ENCODE measurements at regions not wholly inside any gene's neighbourhood (a gene's known extent, or its start where the extent isn't known, plus 50 kb on each side); places are given as distances from the start of the nearest gene placed in this dataset.
A peak's percentile ranks its signal among the peaks of the same experiment; 100 is the strongest.

DNA sequence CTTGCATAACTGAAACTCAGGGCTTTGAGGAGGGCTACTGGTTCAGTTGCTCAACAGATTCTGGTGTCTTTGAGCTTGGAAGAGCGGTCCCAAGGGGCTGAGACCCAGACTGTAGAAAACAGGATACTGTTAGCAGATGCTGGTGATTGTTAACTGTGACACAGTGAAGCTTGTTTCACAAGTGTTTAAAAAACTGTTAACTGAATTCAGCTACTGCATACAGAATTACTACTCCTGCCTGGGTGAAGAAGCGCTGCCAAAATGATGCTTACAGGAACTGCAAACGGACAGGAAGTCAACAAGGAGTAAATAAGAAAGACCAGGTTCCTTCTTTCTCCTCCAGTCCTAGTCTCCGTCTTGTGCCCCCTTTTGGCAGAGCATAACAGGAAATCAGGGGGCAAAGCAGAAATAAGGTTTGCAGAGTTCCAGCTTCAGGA lies 195.3 kb upstream of the USP25 start:
- no peak for DNase-seq (ENCODE audit: low spot score)

DNA sequence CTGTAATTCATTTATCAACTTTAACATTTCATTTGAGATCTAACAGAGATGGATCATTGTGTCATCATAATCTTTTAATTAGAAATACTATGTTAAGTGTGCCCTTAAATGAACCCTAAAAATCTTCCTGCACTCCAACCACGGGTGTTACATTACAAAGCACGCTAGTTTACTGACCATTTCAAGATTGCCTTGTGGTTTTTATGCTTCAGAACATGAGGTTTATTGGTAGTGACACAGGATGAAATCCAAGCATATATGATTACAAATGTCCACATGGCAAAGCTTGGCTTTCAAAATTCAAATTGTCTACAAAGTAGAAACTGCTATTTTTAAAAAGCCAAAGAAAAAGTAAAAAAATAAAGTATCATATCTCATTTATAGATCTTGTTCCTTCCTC lies 190.4 kb upstream of the USP25 start:
- no peak for DNase-seq (ENCODE audit: low spot score)

DNA sequence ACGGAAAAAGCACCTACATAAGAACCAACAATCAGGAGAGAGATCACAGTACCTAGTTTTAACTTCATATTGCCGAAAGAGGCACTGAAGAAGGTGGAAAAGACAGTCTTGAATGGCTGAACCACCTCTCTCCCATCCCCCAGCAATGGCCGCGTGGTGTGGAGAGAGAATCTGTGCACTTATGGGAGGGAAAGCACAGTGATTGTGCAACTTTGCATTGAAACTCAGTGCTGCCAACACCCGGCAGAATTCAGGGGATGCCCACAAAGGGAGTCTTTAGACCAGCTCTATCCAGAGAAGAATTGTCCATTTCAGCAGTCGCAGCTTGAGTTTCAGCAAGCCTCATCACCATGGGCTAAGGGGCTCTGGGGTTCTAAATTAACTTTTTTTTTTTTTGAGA lies 186.3 kb upstream of the USP25 start:
- DNase-seq (ENCODE audit: low spot score), result no peak

DNA sequence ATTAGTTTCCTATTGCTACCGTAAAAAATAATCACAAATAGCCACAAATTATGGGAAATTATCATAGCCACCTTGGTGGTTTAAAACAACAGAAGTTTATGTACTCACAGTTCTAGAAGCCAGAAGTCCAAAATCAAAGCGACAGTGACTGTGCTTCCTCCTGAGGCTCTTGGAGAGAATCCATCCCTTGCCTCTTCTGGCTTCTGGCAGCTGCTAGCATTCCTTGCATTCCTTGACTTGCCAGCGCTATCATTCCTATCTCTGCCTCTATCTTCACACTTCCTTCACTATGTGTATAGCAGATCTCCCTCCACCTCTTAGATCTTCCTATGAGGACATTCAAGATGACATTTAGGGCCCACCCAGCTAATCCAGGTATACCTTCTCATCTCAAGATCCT lies 180.1 kb upstream of the USP25 start:
- no peak for DNase-seq (ENCODE audit: low spot score)

DNA sequence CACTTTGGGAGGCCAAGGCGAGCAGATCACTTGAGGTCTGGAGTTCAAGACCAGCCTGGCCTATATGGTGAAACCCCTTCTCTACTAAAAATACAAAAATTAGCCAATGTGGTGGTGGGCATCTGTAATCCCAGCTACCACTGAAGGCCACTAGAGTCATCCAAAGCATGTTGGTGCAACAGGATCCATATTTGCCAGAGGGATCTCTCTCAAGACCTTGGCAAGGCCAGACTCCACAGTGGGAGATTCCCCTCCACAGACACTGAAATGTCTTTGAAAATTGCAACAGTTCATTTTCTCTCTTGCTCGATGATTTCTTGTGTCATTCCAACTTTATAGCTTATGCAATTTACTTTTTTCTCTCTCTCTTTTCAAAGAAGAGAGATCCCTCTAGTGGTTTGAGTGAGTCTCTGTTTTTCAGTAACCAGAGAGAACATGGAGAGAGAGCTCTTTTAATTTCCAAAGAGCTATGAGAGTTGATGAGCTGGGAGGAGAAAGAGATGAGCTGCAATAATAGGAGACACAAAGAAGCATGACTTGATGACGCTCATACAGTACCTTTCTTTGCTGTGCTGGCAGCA lies 176.8 kb upstream of the USP25 start:
- no peak for DNase-seq (ENCODE audit: low spot score)

DNA sequence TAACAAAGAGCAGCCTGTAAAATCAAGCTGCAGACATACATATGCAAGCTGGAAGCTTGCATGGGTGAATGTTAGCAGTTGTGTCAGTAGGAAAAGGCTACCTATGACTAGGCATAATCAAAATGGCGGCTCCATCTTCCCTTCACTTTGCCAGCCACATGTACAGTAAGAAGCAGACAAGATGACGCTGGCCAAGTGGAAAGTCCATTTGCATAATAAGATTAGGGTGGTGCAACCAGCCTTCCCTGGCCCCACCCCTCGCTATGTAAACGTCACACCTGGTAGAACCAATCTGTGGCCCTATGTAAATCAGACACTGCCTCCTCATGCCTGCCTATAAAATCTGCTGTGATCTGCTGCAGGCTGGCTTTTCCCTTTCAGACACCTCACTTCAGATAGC lies 171.9 kb upstream of the USP25 start:
- no peak for DNase-seq (ENCODE audit: low spot score)

DNA sequence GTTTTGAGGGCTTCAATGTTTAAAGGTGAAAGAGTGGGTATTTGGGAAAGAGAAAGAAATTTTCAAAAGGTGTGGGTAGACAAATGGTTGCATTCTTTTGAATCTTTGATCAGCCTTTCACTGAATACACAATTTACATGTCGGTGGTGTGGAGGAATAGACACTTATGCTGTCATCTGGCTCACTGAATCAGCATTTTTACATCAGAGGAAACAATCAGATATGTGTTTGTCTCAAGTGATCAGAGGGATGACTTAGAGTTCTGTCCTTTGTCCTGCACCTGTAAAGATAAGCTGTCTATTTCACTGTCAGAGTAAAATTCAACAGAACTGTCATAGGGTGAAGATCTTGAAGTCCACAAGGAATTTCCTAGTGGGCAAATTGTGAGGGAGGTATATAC lies 170.9 kb upstream of the USP25 start:
- no peak for DNase-seq (ENCODE audit: low spot score)

DNA sequence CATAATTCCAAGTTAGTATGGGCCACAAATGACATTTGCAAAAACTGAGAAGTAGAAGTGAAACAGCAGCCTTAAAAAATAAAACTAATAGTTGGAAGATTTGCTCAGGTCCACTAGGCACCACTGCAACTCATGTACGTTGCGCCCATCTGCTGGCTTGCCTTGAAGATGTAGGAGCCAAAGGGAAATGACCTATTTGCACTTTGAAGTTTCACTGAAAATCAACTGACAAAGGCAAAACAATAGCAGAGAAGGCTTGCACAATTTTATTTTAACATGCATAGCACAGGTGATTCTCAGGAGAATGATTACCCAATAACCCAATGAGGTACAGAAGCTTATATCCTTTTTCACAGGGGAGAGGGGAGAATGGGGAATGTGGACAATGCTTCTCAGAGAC lies 170.1 kb upstream of the USP25 start:
- no peak for DNase-seq (ENCODE audit: low spot score)

DNA sequence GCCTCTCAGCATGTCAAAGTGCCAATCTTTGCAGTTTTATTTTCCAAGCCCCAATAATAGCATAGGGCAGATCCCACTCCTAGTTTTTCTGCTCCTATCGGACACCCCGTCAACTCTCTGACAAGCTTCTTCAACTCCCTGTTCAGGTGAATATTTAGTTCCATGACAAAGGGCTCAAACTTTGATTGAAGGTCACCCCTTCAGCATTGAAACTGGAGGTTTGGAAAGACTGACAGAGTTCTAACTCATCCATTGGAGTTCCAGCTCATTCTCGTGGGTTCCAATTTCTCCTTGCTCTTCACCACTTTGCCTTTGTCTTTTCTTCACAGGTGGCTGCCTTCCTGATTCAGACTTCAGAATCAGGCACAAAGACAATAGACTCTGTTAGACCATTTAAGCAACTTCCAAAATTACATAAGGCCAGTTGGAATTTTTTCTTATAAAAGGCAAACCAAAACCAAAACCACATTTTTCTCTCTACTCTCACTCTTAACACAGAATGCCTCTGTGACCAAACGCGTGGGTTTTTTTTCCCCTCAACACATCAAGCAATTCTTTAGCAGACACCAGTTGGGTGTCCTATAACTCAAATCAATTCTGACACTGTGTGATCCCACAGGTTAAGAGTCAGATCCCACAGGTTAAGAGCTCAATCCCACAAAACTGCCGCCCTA lies 169.3 kb upstream of the USP25 start:
- no peak for DNase-seq (ENCODE audit: low spot score)

DNA sequence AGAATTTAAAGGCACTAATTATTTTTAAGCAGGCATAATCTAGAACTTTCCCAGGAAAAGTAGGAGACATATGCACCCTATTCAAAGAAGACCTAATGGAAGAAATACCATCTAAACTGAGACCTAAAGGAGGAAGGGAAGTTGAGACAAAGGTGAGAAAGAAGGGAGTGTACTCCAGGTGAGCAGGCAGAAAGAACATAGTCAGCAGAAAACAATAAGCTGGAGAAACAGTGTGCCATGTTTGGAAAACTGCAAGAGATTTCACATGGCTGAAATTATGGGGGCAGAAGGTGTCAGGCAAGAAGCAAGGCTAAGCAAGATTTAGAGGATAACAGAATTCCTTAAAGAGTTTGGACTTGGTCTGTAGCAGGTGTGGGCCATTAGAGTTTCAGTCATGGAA lies 167.0 kb upstream of the USP25 start:
- no peak for DNase-seq (ENCODE audit: low spot score)

DNA sequence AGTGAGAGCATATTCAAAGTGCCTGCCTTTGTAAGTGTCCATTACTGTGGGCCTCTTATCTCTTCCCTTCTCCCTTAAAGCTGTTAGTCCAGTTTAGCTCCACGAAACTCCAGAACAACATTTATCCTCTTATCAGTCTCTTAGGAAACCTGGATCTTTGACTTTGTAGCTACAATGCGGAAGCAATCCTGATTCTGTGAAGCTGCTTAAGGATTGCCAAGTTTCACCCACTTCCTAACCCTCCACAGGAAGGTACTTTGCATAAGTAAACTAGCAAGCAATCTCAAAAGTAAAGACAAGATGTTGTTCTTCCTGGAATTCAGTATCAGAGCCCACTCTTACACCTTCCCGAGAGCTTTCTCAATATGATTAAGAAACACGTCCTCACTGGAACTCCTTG lies 164.9 kb upstream of the USP25 start:
- DNase-seq (ENCODE audit: low spot score), result no peak

DNA sequence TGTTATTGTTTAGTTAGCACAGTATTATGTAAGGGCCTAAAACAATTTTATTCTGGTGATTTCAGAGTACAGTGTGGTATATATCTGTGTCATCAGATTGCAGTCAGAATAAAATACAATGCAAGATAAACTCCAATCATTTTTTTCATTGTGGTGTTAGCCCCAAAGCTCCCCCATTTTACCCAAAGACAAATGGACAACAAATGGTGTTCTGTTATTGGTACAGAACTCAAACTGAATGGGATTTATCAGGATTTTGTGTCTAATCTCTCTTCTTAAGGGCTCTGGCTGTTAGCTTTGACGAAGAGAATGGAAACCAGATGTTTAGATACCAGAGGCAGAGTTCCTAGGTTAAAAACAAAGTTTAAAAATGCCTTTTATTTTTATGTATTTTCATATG lies 163.1 kb upstream of the USP25 start:
- DNase-seq (ENCODE audit: low spot score), result no peak

DNA sequence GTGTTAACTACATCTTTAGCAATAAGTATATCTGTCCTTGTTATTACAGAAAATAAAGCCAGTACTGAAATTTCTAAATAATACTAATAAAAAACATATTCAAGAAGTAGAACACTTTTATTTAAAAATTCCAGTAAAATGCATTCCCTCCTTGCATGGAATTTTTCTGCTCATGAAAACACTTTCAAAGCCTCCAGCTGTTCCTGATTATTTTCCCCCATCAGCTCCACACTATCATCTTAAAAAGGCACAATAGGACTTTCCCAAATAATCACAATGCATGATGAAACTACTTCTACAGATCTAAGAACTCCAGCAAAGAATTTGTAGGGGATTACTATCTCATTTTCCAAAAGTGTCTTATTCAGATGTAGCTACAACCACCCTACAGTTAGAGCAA lies 162.6 kb upstream of the USP25 start:
- no peak for DNase-seq (ENCODE audit: low spot score)

DNA sequence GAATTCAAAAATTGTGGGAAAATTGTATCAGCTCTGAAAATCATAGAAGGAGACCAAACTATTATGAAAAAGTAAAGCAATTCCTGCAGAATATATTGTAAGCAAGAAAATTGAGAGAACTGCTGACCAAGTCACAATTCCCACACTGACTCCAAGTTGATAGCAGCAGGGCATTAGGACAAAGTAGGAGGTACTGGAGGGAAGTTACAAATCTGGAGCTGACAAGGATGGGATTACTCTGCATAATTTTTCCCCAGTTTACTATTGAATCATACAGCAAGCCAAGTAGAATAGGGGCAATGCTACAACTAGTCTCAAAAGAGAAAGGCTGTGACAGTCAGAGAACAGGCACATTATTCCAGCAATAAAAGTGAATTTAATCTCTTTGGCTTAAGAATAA lies 161.3 kb upstream of the USP25 start:
- no peak for DNase-seq (ENCODE audit: low spot score)

DNA sequence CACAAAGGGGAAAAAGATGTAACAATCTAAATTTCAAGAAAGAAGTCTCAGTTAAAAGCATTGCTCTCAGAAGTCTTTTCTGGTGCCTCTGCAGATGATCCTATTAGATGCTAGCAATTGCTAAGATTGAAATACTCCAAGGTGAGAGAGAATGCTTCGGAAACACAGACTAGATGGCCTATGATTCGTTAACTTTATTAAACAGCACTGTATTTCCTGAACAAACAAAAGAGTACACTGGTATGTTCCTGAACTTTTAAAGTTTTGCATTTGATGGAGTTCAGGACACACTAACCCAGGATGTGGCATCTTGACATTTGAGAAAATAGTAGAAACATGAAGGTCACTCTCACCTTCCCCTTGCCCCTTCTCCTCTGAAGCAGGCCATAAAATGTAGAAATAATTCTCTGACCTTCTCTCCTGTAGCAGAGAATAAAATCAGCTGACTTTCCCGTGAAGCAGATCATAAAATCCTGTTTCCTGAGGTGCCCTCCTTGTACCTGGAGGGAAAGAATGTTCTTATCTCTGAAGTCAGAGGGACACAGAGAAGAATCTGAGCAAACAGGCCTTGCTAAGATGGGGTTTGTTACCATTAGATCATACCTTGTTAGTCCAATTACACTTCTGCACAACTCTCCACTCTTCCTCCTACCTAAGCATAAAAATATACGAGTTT lies 142.9 kb upstream of the USP25 start:
- no peak for DNase-seq (ENCODE audit: low spot score)

DNA sequence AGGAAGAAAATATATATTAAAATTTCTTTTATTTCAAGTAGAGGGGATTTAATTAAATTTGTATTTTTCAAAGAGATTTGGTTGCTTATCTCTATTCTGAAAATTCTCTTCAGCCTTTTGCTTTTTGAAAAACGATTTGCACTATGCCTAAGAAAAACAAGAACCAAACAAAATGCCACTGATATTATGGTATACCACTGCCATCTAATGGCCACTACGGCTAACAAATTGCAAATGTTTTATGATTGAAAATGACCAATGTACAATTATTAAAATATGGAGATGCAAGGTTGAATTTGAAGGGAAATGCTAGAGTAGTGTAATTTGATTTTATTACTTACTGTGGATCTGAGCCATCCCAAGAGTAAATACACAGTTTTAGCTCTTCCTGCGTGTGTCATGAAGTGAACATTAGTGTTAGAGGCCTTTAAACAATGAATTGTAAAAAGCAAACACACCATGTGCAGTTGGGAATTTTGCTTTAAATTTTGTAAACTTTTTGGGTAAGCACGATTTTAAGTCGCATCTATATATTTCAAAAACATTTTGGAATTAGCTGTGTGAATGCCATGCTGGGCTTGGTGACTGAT lies 137.4 kb upstream of the USP25 start:
- peak; percentile 19 for DNase-seq (ENCODE audit: low spot score)

DNA sequence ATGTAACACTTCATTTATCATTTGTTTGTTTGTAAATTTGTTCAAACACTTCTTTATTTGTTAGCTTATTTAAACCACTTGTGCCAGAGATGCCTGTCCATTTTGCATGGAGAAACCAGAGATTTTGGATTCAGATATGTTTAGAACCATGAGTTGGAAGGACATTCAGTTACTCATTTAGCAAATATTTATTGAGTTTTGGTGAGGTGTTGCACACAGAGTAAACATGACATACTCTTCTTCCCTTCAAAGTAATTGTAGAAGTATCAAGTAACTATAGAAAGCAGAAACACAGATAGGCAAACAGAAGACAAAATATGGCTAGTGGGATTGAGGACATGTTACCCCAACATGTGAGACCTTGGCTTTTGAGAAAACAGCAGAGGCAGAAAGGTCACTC lies 136.8 kb upstream of the USP25 start:
- no peak for DNase-seq (ENCODE audit: low spot score)

DNA sequence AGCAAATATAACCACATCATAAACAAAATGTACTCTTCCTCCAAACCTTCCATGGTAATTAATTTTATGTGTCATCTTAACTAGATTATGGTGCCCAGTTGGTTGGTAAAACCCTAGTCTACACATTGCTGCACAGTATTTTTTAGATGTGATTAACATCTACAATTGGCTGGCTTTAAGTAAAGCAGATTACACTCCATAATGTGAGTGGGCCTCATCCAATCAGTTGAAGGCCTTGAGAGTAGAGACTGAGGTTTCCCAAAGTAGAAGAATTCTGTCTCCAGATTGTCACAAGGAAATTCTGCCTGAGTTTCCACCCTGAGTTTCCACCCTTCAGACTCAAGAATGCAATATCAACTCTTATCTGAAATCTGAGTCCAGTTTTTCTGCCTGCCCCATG lies 128.4 kb upstream of the USP25 start:
- no peak for DNase-seq (ENCODE audit: low spot score)

DNA sequence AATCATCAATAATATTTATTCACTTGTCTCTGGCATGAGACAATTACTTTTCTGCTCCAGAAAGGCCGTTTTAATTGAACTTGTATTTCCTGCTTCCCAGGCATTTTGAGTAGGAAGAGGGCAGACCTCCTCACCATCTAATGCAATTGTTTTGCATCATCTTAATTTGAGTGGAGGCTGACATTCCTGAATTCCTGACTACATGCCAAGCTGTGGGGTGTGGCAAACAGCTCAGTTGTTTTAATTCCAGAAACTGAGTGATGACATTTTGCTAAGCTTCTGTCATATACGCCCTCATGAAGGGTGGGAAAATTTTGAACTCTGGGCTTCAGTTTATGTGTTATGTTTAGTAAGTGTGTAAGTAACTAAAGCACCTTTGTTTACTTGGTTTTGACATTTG lies 125.4 kb upstream of the USP25 start:
- no peak for DNase-seq (ENCODE audit: low spot score)

DNA sequence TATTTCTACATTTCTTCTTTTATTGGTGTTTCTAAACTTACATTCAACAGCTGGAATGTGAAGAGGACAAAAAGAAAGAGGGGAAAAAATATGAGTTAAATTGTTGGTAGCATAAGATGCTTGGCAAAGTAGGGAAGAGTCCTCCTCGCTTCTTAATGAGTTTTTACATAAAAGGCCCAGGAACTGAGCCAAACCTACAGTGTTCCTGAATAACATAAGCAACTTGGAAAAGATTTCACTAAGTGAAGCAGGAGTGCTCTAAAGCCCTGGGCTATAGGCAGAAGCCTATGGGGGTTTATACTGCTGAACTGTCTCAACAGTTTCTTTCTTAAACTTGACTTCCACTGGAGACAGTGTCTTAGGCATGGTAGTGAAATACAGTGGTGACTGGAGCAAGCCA lies 115.0 kb upstream of the USP25 start:
- DNase-seq (ENCODE audit: low spot score), result no peak

DNA sequence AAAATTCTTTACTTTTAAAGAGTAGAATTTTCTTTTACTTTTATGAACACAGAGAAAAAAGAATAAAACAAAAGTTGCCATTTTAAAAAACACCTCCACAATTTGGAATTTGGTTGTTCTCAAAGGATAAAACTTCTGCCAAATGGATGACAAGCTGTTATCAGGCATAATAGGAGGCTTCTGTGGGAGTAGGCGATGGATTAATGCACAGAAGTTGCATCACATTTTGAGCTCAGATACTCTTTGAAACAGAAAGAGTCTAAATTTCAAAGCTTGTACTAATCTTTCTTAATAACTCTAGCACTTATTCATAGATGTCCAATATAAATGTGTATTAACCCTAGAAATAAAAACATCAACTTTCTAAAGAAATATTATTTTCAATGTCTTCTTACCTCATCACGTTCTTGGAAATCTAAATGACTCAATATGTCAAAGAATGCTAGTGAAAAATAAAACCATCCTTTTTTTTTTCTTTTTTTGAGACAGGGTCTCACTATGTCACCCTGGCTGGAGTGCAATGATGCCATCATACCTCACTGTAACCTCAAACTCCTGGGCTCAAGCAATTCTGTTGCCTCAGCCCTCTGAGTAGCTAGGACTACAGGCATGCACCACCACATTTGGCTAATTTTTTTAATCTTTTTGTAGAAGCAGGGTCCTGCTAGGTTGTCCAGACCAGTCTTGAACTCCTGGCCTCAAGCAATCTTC lies 112.8 kb upstream of the USP25 start:
- no peak for DNase-seq (ENCODE audit: low spot score)

DNA sequence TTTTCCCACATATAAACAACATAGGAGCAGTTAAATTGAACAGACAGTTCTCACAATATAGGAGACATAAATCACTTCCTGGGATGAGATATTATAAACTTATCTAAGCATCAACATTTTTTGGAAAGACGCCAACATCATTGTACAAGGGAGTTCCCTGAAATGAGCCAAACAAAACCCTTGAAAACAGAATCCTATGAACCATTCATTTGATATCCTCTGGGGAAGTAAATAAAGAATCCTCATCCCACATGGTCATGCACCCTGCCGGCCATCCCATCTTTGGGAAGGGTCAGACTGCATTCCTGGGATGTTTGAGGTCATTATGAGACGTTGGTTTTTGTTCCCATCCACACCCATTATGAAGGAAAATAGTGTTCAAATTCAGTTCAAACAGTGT lies 111.8 kb upstream of the USP25 start:
- no peak for DNase-seq (ENCODE audit: low spot score)

DNA sequence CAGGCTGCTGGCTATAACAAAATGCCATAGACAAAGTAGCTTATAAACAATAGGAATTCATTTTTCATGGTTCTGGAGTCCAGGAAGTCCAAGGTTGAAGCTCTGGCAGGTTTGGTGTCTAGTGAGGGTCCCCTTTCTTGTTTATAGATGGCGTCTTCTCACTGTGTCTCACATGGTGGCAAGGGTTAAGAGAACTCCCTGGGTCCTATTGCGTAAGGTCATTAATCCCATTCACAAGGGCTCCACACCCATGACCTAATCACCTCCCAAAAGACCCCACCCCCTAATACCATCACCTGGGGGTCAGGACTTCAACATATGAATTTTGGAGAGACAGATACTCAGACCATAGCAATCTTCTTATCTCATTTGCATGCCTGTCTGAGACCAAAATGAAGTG lies 108.9 kb upstream of the USP25 start:
- no peak for DNase-seq (ENCODE audit: low spot score)
